Parathyroid adenoma (tissue), 2 donors: ENCODE measurements at regions not wholly inside any gene's neighbourhood (a gene's known extent, or its start where the extent isn't known, plus 50 kb on each side); places are given as distances from the start of the nearest gene placed in this dataset.
"Not testable (repeated sequence)": the region's sequence is repeated elsewhere in the genome, so short reads cannot be mapped to it uniquely, and the experiment has no call there.

ENCODE experiments used
- H2AFZ ChIP-seq: fragments of 300-600 bp; sonication (generic); one replicate; pipeline ENCODE4 v1.7.0; 2017; ENCODE audit warnings: antibody characterized with exemption, mild to moderate bottlenecking
- H3K27ac ChIP-seq: fragments of 300-600 bp; sonication (generic); one replicate; pipeline ENCODE4 v1.7.0; 2017
- H3K27me3 ChIP-seq: fragments of 300-600 bp; sonication (generic); one replicate; pipeline ENCODE4 v1.7.0; 2017; ENCODE audit warnings: low read length; ENCODE audit not compliant: control insufficient read depth, insufficient read depth
- H3K36me3 ChIP-seq: fragments of 300-600 bp; sonication (generic); one replicate; pipeline ENCODE4 v1.7.0; 2017; ENCODE audit warnings: low read length; ENCODE audit not compliant: control insufficient read depth, insufficient read depth
- H3K4me1 ChIP-seq: fragments of 300-600 bp; sonication (generic); one replicate; pipeline ENCODE4 v1.7.0; 2017; ENCODE audit warnings: control low read depth
- H3K4me2 ChIP-seq: fragments of 300-600 bp; sonication (generic); one replicate; pipeline ENCODE4 v1.7.0; 2017; ENCODE audit warnings: low read length
- H3K4me3 ChIP-seq: fragments of 300-600 bp; sonication (generic); one replicate; pipeline ENCODE4 v1.7.0; 2017; ENCODE audit warnings: low read depth, low read length
- H3K79me2 ChIP-seq: fragments of 300-600 bp; sonication (generic); one replicate; pipeline ENCODE4 v1.7.0; 2017; ENCODE audit warnings: control low read depth
- H3K9ac ChIP-seq: fragments of 300-600 bp; sonication (generic); one replicate; pipeline ENCODE4 v1.7.0; 2017; ENCODE audit warnings: mild to moderate bottlenecking
- H3K9me3 ChIP-seq: fragments of 300-600 bp; sonication (generic); one replicate; pipeline ENCODE4 v1.7.0; 2017; ENCODE audit warnings: low read length; ENCODE audit not compliant: control insufficient read depth
- donor health status: primary hyperparathyroidism.

DNA sequence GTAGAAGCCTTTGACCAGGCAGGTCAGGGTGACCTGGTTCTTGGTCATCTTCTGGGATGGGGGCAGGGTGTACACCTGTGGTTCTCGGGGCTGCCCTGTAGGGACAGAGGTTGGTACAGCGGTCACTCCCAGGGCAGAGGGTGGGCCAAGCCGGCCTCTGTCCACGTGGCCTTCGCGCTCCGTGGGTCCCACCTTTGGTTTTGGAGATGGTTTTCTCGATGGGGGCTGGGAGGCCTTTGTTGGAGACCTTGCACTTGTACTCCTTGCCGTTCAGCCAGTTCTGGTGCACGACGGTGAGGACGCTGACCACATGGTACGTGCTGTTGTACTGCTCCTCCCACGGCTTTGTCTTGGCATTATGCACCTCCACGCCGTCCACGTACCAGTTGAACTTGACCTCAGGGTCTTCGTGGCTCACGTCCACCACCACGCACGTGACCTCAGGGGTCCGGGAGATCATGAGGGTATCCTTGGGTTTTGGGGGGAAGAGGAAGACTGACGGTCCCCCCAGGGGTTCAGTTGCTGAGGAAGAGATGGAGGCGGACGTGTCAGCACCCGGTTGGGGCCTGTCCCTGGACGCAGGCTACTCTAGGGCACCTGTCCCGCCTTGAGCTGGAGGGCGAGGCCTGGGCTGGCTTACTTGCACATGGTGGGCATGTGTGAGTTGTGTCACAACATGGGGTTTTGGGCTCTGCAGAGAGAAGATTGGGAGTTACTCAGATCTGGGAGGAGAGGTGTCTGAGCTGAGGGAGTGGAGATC lies 142.3 kb downstream of the TMEM121 start:
- H3K79me2 ChIP-seq, H3K36me3 ChIP-seq, H3K4me2 ChIP-seq, H3K27me3 ChIP-seq, H3K27ac ChIP-seq, H2AFZ ChIP-seq, H3K4me3 ChIP-seq, H3K9ac ChIP-seq, H3K9me3 ChIP-seq, H3K4me1 ChIP-seq: not testable (repeated sequence)

DNA sequence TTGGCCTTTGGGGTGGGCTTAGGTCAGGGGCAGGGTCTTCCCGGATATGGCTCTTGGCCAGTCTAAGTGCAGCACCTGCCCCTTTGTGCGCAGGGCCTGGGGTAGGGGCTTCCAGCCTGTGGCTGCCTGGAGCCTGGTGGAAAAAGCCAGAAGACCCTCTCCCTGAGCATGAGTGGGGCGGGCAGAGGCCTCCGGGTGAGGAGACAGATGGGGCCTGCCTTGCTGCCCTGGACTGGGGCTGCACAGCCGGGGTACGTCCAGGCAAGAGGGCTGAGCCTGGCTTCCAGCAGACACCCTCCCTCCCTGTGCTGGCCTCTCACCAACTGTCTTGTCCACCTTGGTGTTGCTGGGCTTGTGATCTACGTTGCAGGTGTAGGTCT lies 142.8 kb downstream of the TMEM121 start:
- not testable (repeated sequence) for H3K4me1 ChIP-seq, H3K4me2 ChIP-seq, H3K27ac ChIP-seq, H3K9me3 ChIP-seq, H2AFZ ChIP-seq, H3K4me3 ChIP-seq, H3K79me2 ChIP-seq, H3K36me3 ChIP-seq, H3K9ac ChIP-seq, H3K27me3 ChIP-seq

DNA sequence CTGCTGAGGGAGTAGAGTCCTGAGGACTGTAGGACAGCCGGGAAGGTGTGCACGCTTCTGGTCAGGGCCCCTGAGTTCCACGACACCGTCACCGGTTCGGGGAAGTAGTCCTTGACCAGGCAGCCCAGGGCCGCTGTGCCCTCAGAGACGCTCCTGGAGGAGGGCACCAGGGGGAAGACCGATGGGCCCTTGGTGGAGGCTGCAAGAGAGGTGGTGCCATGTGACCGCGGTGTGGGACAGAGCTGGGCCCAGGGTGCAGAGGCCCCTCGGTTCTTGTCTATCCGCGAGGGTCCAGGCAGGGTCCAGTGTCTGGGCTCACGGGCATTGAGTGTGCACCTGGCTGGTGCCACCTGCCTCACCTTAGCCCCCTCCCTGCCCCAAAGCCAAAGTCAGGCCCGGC lies 143.3 kb downstream of the TMEM121 start:
- H3K4me2 ChIP-seq, H3K36me3 ChIP-seq: not testable (repeated sequence)

DNA sequence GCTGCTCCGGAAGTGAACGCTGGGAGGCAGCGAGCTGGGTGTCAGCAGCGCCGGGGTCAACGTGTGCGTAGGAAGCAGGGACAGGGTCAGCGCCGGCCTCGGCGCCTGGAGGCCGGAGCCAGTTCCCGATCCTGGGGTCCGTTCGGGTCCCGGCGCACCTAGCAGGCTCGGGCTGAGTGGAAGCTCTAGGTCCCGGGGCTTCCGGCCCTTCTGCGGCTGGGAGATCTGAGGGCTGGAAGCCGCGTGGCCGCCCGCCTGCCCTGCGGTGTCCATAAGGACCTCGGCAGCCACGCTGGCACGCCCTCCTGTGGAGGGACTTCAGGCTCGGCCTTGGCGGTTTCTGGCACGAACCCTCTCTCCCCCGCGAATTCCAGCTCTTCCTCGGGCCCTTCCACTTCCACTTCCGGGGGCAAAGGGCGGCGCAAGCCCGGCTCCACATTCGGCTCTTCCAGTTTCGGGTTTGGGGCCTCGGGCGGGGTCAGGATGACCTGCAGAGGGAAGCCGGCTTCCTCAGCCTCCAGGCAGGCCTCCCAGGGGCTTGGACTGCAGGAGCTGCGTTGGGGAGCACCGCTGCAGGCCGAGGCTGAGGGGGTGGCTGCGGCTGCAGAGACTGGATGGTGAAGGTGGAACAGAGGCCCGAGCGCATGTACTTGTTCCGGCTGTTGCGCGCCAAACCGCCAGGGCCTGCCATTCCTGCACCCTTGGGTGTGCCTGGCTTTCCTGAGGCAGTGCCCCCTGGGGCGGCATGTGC lies 146.2 kb downstream of the TMEM121 start:
- not testable (repeated sequence) for H2AFZ ChIP-seq, H3K4me1 ChIP-seq, H3K4me2 ChIP-seq, H3K27me3 ChIP-seq, H3K79me2 ChIP-seq, H3K36me3 ChIP-seq, H3K9ac ChIP-seq, H3K27ac ChIP-seq, H3K9me3 ChIP-seq, H3K4me3 ChIP-seq

More for the DNA sequence above, 143.3 kb downstream of the TMEM121 start:
- H3K9ac ChIP-seq, H3K4me1 ChIP-seq, H3K27ac ChIP-seq, H2AFZ ChIP-seq, H3K4me3 ChIP-seq, H3K79me2 ChIP-seq, H3K27me3 ChIP-seq, H3K9me3 ChIP-seq: not testable (repeated sequence)

DNA sequence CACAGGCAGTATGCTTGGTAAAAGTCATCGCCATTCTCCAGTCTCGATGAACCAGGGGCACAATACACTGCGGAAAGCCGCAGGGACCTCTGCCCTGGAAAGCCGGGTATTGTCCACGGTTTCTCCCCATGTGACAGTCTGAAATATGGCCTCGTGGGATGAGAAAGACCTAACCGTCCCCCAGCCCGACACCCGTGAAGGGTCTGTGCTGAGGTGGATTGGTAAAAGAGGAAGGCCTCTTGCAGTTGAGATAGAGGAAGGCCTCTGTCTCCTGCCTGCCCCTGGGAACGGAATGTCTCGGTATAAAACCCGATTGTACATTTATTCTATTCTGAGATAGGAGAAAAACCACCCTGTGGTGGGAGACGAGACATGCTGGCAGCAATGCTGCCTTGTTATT lies 149.1 kb downstream of the TMEM121 start:
- not testable (repeated sequence) for H3K9me3 ChIP-seq, H3K4me1 ChIP-seq, H3K9ac ChIP-seq, H2AFZ ChIP-seq, H3K79me2 ChIP-seq, H3K27me3 ChIP-seq, H3K4me3 ChIP-seq, H3K27ac ChIP-seq, H3K4me2 ChIP-seq, H3K36me3 ChIP-seq

DNA sequence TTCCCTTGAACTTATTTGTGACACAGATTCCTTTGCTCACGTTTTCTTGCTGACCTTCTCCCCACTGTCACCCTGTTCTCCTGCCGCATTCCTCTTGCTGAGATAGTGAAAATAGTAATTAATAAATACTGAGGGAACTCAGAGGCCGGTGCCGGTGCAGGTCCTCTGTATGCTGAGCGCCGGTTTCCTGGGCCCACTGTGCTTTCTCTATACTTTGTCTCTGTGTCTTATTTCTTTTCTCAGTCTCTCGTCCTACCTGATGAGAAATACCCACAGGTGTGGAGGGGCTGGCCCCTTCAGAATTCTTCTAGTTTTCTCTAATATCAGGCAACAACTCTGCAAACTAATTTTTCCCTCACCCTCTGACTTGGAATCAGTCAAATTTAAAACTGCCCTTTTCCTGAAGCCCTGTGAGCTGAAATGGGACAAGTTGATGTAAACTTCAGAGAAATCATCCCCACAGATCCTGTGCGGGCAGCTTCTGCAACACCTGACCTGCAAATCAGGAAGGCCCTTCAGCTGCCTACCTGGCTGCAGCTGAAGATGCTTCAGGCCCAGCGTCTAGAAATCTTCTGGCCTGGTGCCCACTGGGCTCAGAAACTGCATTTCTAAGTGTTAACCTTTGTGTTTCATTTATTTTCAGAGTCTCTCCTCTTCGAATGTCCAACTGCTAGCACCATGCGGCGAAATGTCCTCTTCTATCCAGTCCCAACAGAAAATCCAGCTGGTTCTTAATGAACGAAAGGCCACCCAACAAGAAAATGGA lies 149.7 kb downstream of the TMEM121 start:
- not testable (repeated sequence) for H3K4me1 ChIP-seq, H3K9me3 ChIP-seq, H3K4me3 ChIP-seq, H3K9ac ChIP-seq, H3K27me3 ChIP-seq, H3K36me3 ChIP-seq, H3K79me2 ChIP-seq, H3K27ac ChIP-seq, H2AFZ ChIP-seq, H3K4me2 ChIP-seq

DNA sequence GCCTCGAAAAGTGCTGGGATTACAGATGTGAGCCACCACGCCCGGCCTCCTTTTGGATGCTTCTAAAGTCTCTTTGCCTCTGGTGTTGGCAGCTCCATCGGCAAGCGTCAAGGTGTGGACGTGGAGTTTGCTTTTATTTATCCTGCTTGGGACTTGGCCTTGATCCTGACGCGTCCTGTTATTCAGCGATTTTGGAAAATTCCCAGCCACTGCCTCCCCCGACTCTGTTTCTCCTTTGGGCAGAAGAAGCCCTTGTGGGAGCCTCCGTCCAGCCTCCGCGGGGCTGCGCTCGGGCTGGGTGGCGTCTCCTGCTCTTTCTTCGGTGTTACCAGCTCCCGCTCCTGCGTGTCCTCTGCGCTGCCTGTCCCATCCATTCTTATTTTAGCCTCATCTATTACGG lies 151.7 kb downstream of the TMEM121 start:
- not testable (repeated sequence) for H3K4me1 ChIP-seq, H3K4me2 ChIP-seq, H3K9me3 ChIP-seq, H3K4me3 ChIP-seq, H3K27ac ChIP-seq, H2AFZ ChIP-seq, H3K9ac ChIP-seq, H3K27me3 ChIP-seq, H3K36me3 ChIP-seq, H3K79me2 ChIP-seq

DNA sequence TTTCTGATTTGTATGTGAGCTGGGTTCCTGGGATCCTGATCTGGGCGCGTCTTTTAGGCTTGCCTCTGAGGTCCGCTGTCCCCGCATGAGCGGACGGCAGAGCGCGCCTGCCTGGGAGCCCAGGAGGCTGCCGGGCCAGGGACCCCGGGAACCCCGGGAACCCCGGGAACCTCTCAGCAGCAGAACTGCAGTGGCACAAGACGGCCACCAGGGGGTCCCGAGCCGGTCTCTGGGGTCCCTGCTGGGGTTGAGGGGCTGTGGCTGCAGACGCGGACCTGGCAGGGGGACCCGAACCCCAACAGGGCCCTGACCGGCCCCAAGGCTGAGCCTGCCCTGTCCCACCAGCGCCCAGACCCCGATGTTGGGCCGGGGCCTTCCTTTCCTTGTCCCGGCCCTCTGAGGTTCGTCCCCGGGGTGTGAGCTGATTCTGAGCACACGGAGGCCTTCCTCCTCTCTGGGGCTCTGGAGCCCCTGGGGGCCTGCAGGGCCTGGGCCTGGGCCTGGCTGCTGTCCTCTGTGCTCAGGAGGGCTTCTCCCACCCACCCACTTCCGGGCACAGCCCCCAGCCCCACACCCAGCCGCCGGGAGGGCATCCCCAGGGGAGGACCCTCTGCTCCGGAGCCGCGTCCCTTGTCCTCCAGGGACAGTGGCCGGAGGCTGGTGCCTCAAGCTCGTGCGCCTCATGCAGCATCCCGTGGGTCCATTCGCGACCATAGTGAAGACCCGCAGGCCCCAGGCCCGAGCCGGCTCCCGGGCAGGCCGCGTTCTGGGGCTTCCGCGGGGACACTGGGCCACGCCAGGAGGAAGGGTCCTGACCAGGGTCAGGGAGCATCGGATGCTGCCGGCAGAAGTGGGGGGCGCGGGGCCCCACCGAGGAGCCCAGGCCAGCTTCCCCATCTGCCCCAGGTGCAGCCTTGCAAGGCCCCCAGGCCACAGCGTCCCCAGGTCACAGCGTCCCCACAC lies 152.9 kb downstream of the TMEM121 start:
- not testable (repeated sequence) for H3K79me2 ChIP-seq, H3K4me1 ChIP-seq, H3K4me2 ChIP-seq, H3K4me3 ChIP-seq, H3K36me3 ChIP-seq, H3K9me3 ChIP-seq, H3K27me3 ChIP-seq, H3K9ac ChIP-seq, H2AFZ ChIP-seq, H3K27ac ChIP-seq

DNA sequence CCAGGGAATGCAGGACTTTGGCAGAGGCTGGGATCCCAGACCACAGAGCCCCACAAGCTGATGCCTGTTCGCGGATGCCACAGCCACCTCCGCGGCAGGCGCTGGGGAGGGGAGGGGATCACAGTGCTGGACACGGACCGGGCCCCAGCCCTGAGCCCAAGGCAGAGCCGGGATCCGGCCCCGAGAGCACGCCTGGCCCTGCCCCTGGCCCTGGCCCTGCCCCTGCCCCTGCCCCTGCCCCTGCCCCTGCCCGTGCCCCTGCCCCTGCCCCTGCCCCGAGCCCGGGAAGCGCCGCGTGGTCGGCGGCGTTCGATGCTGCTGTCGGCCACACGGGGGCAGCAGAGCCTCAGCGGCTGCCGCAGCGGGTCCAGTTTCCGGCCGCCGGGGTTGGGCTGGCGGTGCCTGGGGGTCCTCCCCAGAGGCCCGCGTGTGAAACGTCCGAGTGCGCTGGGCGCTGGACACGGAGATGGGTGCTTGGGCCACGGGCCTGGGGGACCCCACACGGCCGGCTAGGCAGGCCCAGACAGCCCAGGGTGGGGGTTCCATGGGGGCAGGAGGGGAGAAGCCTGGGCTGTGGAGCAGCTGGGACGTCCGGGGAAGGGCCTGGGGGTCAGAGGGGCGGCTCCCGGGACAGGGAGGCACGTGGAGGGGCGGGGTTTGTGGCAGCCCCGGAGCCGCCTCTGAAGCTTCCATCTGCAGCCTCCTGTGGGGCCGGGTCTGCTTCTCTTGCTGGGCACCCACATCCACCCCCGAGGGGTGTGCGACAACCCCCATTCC lies 153.8 kb downstream of the TMEM121 start:
- not testable (repeated sequence) for H3K36me3 ChIP-seq, H3K9me3 ChIP-seq, H3K27me3 ChIP-seq, H2AFZ ChIP-seq, H3K9ac ChIP-seq, H3K27ac ChIP-seq, H3K4me3 ChIP-seq, H3K79me2 ChIP-seq, H3K4me1 ChIP-seq, H3K4me2 ChIP-seq

DNA sequence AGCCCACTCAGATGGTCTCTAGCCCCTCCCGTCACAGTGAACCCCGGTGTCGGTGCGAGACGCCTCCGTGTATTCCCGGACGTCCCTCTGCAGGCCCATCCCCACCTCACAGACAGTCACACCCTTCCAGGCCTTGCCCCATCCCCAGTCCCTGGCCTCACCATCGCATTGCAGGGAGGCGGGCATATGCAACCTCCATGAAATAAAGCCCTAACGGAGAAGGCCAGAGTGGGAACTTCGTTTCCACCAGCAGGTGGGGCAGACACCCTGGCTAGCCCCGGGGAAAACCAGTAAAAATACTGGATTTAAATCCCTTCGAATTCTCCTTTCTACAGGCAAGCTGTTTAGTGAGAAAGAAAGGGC lies 154.3 kb downstream of the TMEM121 start:
- not testable (repeated sequence) for H3K4me1 ChIP-seq, H3K27ac ChIP-seq, H3K9me3 ChIP-seq, H3K4me3 ChIP-seq, H3K36me3 ChIP-seq, H3K9ac ChIP-seq, H3K27me3 ChIP-seq, H3K79me2 ChIP-seq, H3K4me2 ChIP-seq, H2AFZ ChIP-seq
